ENCODE measurements at regions not wholly inside any gene's neighbourhood (a gene's known extent, or its start where the extent isn't known, plus 50 kb on each side); places are given as distances from the start of the nearest gene placed in this dataset.

- H3K79me2 ChIP-seq (ENCODE audit: control insufficient read depth, insufficient read depth, low read length), result no peaks in the 10 kb centered on the region
- whole genome bisulfite sequencing (ENCODE audit: insufficient coverage, low coverage, missing lambda C conversion rate), result 0% methylated on average over 2 of the region's 2 CpGs
- ATAC-seq, result no peak
- no peak for TF ChIP-seq FIP1L1 (IDR thresholded peaks at IDR 0.05; ENCODE audit: low read depth, low read length, poor library complexity, severe bottlenecking)
- TF ChIP-seq HMBOX1 (IDR thresholded peaks at IDR 0.05), result no peak
- TF ChIP-seq PRPF4 (IDR thresholded peaks at IDR 0.05; ENCODE audit: insufficient read depth, low read depth, low read length, poor library complexity, severe bottlenecking), result no peak
- TF ChIP-seq SMARCC2 (IDR thresholded peaks at IDR 0.05; ENCODE audit: low read depth), result no peak
- no peak for TF ChIP-seq SNAPC5 (CRISPR knock-in tag; IDR thresholded peaks at IDR 0.05)
- TF ChIP-seq NR3C1 (CRISPR knock-in tag; IDR thresholded peaks at IDR 0.05), result no peak
- no peak for TF ChIP-seq SIX5 (IDR thresholded peaks at IDR 0.05; ENCODE audit: borderline replicate concordance in 1 of 2, insufficient read depth in 1 of 2, low read depth in 1 of 2, low read length in 2 of 2)
- TF ChIP-seq ZNF518B (CRISPR knock-in tag; IDR thresholded peaks at IDR 0.05), result no peak
- no peaks in the 10 kb centered on the region for H3K9me1 ChIP-seq (ENCODE audit: control insufficient read depth, insufficient read depth, low read length)
- H3K4me1 ChIP-seq (replicated peaks in 1 of 2; ENCODE audit: control insufficient read depth in 2 of 2, insufficient read depth in 2 of 2, low read length in 2 of 2), result no peaks in the 10 kb centered on the region
- H3K4me2 ChIP-seq (ENCODE audit: insufficient read depth, low read length), result no peak overlapping the region
- no peak for DNase-seq (ENCODE audit: extremely low read depth in 1 of 4, low spot score in 3 of 4)
- FAIRE-seq, result no peak
- no peak overlapping the region for H3K27ac ChIP-seq (ENCODE audit: extremely low read depth, low read depth, low read length)
- in situ Hi-C loops (cut with MboI) (no loop called here), intact Hi-C loops (cut with micrococcal nuclease) (no loop called here)
- H3K9ac ChIP-seq (ENCODE audit: insufficient read depth in 1 of 2, low read depth in 2 of 2, low read length in 2 of 2), result no peak overlapping the region
- H3K36me3 ChIP-seq (ENCODE audit: control insufficient read depth, insufficient read depth, low read length), result no peaks in the 10 kb centered on the region
- no peak overlapping the region for H3K4me3 ChIP-seq
- H2AFZ ChIP-seq (ENCODE audit: low read depth, low read length), result no peak overlapping the region
- H3K27me3 ChIP-seq (ENCODE audit: control insufficient read depth in 2 of 2, insufficient read depth in 2 of 2, low read length in 2 of 2), result peaks cover 2 to 3% of the 10 kb centered on the region in 2 experiments; a peak in 4 of 5 replicates
- POLR2A ChIA-PET, result no interaction called here
- no peaks in the 10 kb centered on the region for H4K20me1 ChIP-seq (replicated peaks; ENCODE audit: control insufficient read depth, insufficient read depth, low read length)
- BruUV-seq (replicated peaks), result no TSS peak
- H3K9me3 ChIP-seq (replicated peaks; ENCODE audit: control insufficient read depth, insufficient read depth, low read depth, low read length), result no peaks in the 10 kb centered on the region
- CTCF ChIA-PET (ENCODE audit: low intra/inter-chr PET ratio), result no interaction called here
Measured at GRCh38 chr12:24555730-24556129, 393.2 kb downstream of the BCAT1 start.
